Right ventricle myocardium inferior (tissue), 1 donor: ENCODE measurements at regions not wholly inside any gene's neighbourhood (a gene's known extent, or its start where the extent isn't known, plus 50 kb on each side); places are given as distances from the start of the nearest gene placed in this dataset.
A peak's percentile ranks its signal among the peaks of the same experiment; 100 is the strongest.

ENCODE experiments used
- ATAC-seq: fragments of 200-7000 bp; cut with Tn5 transposase; one replicate; pipeline ENCODE4 v1.9.1; 2020; ENCODE audit warnings: mild to moderate bottlenecking, moderate library complexity
- DNase-seq: peaks from one replicate; pipeline ENCODE4 v3.0.0; 2021; ENCODE audit errors: missing footprints
- intact Hi-C: fragments of 100-400 bp; cut with DNase I; formaldehyde crosslinking; loops from one replicate; pipeline ENCODE4 v1.11.0; 2022
- donor health status: DM: no; HTN: yes; CAD: no; lungs with severe emphysema.

DNA sequence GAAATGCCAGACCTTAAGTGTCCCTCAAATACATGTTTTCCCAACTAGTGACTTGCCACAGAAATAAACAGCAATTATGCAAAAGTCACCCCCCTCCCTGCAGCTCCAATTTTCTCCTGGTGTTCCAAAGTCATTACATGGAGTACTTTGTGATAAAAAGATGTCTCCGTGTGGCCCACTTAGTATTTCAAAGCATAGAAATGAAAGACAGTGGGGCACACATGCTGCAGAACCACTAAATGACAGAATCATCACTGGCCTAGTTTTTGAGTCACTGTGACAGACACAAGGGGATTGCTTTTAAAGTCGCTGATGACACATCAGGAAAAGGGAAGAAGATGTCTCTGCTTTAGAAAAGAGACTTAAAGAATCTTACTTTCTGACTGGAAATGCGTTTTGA is 323.4 kb downstream of the PSAT1 start:
- DNase-seq (no peak), ATAC-seq (no peak)
- intact Hi-C loops: no loop called here

DNA sequence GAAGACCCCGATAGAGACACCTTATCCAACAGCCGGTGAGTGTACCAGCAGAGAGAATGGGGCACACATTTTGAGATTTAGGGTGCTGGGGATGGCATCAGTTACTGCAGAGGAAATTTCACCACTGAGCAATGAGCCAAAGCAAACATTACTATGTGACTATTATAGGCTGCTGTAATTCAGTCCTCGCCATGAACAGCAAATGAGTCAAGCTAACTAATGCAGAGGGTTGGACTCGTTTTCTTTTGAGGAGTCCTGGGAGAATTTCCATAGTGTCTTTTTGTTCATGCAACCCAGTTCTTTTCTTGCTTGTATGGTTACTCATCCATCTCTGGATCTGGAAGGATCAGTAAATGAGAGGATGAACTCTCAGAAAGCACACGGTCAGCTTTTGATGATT is 323.8 kb downstream of the PSAT1 start:
- no peak for ATAC-seq
- intact Hi-C loops: no loop called here
- DNase-seq: no peak

DNA sequence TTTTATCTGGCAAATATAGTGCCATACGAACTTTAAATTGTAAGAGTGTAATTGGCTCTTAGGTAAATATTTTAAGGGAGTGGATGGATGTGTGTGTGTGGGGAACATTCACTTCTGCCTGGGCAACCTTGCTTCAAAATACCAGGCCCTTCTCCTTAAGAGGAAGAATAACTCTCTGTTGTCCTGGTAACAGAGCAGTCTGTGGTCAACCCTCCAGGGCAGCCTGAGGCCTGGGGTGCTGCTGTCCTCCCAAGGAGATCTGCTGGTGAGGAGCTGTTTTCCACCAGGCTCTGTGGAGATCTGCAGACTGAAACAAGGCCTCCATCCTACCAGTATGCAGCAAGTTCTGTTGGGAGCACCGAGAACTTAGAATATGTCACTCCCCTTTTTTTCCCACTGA is 325.2 kb downstream of the PSAT1 start:
- ATAC-seq: no peak
- intact Hi-C loops: no loop called here
- no peak for DNase-seq

DNA sequence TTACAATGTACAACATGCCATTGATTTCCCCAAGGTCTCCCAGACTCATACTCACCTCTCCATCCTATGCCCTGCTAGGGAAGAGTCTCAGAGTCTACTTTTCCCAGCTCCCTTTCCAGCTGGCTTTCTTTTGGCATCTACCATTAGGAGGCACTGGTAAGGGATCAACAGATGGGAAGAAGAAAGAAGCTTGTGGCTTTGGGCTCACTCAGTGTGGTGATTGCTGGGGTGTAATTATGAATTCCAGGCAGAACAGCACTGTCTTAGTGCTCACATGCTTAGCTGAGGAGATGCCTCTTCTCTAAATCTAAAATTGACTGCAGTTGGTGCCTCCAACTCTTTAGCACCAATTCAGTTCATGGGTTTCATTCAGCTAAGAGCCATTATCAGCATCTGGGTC is 330.0 kb downstream of the PSAT1 start:
- no peak for DNase-seq
- no peak for ATAC-seq
- intact Hi-C loops: no loop called here

- ATAC-seq: no peak
- DNase-seq: no peak
- intact Hi-C loops: no loop called here
Measured at GRCh38 chr9:78630966-78631365, 334.0 kb downstream of the PSAT1 start.

DNA sequence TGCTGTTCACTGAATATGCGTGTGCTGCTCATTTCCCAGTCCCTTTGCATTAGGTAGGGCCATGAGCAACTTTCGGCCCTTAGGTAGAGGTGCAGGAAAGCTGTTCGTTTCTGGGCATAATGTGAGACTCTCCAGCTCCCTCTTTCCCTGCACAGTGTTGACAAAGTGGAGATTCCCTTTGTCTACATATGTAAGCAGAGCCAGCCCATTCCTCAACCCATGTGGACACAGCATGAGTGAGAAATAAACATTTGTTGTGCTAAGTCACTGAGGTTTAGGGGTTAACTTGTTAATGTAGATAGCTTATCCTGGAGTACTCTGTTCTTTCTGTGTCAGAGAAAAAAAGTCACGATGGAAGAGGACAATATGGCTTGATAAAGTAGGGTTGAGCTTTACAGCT is 343.8 kb downstream of the PSAT1 start:
- intact Hi-C loops: no loop called here
- ATAC-seq (no peak), DNase-seq (no peak)

DNA sequence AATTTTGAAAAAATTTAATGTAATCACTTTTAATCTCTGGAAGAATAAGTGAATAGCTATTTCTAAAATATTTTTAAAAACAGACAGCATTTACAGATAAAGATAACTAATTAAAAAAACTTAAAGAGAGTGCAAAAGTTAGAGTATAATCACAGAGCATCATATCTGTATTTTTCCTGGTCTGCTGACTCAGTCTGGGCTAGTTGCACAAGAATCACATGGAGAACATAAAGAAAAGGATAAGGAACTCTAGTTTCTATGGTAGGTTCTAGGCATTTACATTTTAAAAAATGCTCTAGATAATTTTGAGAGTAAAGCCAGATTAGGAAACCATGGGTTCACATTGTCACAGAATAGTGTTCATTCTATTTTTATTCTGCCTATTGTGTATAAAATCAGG is 347.4 kb downstream of the PSAT1 start:
- ATAC-seq: no peak
- intact Hi-C loops: no loop called here
- DNase-seq: no peak

DNA sequence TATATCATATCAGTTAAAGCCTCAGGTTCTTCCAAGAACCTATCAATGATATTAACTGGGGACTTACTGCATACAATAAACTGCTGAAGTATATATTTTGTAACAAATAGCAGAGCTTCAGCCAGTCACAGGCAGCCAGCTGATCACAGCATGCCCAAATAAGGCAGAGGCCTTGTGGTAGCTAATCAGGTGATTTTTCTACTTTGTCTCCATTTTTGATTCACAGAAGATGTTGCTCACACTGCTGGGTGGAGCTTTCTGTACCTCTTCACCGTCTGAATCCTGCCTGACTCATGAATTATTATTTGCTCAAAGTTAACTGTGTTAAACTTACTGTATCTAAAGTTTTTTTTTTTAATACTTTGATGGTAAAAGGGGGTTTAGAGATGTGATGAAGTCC is 357.4 kb downstream of the PSAT1 start:
- intact Hi-C loops: no loop called here
- no peak for ATAC-seq
- no peak for DNase-seq

DNA sequence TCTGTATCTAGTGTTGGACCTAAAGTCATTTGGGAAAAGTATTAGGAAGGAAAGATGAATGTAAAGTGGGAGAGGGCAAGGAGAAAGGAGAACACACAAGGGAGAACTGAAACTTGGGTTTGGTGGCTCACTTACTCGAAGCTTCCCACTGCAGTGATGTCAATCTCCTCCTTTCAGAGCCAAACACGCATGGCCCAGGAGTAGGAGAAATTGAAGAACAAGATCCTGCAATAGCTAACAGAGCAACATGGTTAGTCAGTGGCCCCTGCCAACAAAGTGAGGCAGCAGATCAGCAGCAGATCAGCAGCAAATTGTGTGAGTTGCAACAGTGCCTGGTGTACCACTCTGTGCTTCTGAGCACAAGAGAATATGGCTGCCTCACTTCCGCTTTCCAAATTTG is 366.4 kb downstream of the PSAT1 start:
- intact Hi-C loops: no loop called here
- no peak for DNase-seq
- no peak for ATAC-seq

DNA sequence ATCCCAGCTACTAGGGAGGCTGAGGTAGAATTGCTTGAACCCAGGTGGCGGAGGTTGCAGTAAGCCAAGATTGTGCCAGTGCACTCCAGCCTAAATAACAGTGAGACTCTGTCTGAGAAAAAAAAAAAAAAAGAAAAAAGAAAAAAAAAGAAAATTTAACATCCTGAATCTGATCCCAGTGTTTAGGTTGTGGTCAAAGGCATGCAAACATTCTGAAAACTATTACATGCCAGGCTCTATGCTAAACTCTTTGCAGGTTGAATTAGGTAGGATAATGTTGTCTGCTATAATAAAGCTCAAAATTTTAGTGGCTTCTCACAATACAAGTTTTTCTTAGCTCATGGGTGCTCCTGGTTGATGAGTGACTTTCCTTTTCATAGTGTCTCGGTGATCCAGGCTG is 367.4 kb downstream of the PSAT1 start:
- intact Hi-C loops: no loop called here
- no peak for DNase-seq
- ATAC-seq: no peak

DNA sequence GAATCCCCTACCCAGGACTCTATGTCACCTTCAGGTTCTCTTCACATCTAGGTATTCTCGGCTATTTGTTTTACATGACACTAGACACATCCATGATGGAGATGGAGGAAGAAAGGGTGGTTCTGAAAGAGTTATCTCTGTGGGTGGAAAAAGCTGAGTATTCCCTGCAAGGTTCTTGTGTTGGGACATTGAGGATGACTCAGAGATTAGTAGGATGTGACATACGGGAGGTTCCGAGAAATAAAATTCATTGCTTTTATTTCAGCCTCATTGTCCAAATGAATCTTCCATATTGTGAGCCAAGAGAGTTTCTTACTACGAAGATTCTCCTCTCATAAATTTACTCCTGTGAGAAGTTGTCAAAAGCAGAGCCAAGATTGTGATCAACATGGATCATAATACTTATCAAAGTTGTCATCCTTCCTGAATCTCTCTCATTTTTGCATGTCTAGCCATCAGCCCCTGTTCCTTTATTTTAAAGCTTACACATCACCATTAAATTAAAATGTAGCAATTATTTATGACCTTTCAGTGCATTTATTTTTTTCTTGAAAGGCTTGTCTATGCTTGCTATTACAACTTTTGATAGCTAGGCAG is 370.0 kb downstream of the PSAT1 start:
- ATAC-seq (no peak), DNase-seq (no peak)
- intact Hi-C loops: no loop called here

- no peak for DNase-seq
- no peak for ATAC-seq
- intact Hi-C loops: no loop called here
Measured at GRCh38 chr9:78668148-78668832, 371.4 kb downstream of the PSAT1 start.

DNA sequence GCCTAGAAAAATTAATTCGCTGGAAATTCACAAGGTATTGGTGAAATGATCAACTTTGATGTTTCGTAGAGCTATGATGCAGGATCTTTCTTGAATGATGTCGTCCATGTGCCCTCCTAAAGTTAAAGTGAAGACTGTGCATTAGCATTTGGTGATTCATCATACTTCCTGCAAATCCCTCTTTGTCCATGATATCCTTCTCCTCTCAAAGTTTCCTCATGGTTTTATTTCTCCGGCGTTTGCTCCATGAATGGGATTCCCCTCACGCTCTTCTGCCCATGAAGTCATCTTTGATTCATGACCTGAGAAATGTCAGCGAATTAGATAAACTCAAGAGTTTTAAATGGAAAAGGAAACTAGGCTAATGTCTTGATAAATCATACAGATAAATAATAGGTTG is 372.7 kb downstream of the PSAT1 start:
- intact Hi-C loops: no loop called here
- no peak for DNase-seq
- no peak for ATAC-seq

DNA sequence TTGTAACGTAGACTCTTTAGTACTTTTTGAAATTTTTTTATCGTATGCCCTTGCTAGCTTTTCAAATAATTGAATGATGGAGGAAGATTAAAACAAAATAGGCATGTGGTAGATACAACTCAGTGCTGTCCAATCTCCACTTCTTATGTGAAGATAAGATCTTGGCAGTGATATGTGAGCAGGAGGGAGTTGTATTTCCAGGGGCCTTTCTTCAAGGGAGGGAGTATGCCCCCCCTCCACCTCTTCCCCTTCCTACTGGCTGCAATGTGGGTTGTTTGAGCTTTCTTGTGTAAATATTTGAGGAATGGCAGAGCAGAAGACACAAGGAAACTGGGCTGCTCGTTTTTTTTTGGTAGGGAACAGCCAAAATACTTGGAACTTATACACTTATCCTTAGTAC is 374.9 kb downstream of the PSAT1 start:
- intact Hi-C loops: no loop called here
- DNase-seq (no peak), ATAC-seq (no peak)

DNA sequence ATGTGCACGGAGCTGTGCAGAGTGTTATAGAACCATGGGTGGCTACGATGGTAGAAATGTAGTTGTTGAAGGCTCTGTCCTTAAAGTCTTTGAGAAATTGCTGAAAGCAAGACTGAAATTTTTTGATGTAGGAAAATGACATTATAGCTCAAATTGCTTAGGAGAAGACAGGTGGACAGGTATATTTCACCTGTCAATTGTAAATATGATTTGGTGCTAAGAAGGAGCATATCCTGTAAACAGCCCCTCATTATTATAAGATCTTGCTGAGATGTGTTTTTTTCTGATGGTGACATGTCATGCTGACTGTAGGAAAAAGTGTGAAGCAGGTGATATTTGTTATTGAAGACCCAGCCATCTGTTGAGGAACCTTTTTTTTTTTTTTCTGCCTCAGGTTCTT is 377.9 kb downstream of the PSAT1 start:
- DNase-seq: no peak
- no peak for ATAC-seq
- intact Hi-C loops: no loop called here

- intact Hi-C loops: no loop called here
- DNase-seq (no peak), ATAC-seq (no peak)
Measured at GRCh38 chr9:78676009-78676408, 379.1 kb downstream of the PSAT1 start.

DNA sequence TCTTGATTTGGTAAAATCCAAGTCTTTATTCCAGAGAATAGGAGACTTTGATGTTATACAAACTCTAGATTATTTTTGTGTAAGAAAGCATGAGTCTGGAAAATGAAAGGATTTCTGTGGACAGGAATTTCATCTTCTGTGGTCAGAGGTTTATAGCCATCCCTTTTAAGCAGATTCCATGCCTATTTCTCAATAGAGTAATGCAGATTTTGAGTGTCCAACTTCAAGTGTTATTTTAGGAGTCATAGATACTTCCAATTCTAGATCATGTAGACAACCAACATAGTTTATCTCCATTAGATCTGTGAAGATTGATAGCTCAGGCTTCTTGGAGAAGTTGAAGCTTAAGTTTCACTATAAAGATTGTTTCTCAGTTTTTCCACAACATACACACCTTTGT is 379.7 kb downstream of the PSAT1 start:
- no peak for DNase-seq
- intact Hi-C loops: no loop called here
- ATAC-seq: no peak

DNA sequence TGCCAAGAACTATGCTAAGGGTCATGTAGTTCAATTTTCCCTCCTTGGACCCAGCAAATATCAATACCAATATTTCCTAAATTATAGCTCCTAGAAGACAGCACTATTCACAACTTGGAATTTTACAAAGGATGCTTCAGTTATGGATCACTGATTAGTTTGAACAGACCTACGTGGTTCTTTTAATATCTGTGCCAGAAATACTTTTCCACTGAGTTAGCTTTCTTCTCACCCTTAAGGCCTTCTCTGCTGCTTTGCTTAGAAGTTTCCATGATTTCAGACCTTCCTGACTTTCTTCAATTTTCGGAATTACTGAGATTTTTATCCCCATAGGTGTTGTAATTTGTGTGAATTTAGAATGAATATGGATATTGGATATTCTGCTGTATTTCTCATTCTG is 380.4 kb downstream of the PSAT1 start:
- ATAC-seq (no peak), DNase-seq (no peak)
- intact Hi-C loops: no loop called here

DNA sequence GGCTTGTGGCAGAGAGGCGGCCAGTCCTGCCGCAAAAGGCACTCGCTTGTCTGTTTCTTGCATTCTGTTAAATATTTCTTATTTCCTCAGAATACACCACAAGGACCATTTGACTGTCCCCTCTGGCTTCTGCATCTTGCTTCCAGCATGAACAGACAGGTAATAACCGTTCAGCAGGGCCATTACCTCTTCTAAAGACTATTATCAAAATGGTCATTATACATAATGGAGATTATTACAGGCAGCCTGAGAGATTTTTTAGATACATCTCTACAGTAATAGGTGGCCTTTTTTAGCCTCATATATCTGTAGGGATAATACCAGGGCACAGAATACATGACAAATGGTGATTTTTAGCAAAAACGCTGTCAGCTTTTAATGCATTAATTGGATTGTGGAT is 382.0 kb downstream of the PSAT1 start:
- intact Hi-C loops: no loop called here
- no peak for ATAC-seq
- no peak for DNase-seq

DNA sequence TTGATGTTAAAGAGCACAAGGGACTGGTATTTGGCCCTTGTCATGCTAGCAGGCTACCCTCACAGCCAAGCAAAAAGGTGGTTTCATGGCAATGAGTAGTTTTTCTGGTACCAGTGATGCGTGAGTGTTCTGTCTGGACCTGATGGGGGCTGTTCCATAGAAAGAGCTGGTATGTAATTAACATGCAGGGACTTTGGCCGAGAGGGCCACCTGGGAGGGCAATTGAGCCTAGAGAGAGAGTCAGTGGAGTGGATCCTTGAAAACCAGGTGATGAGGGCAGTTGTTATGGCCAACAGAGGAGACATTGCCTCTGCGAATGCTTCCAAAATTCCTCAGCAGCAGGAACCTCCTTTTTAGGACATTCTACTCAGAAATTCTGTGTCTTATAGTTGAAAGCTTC is 383.3 kb downstream of the PSAT1 start:
- ATAC-seq (no peak), DNase-seq (peak; percentile 32)
- intact Hi-C loops: no loop called here

DNA sequence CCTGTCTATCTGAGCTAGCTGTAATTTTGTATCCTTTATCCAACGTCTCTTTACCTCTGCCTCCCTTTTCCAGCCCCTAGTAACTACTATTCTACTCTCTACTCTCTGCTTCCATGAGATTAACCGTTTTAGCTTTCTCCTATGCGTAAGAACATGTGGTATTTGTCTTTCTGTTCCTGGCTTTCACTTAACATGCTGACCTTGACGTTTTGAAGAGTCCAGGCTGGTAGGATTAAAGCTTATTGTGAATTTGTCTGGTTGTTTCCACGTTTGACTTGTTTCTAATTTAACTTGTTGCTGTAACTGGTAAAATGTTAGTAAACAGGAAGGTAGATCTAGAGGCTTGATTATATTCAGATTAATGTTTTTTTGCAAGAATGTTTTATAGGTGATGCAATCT is 385.3 kb downstream of the PSAT1 start:
- ATAC-seq (no peak), DNase-seq (no peak)
- intact Hi-C loops: no loop called here
